GM19372 (cell line): ENCODE measurements at regions not wholly inside any gene's neighbourhood (a gene's known extent, or its start where the extent isn't known, plus 50 kb on each side); places are given as distances from the start of the nearest gene placed in this dataset.

Source experiments
- ATAC-seq: cut with Tn5 transposase; IDR thresholded peaks from one replicate; pipeline ENCODE4 v1.9.1; 2021; ENCODE audit warnings: mild to moderate bottlenecking, low read depth, moderate library complexity; ENCODE audit not compliant: unreplicated experiment

DNA sequence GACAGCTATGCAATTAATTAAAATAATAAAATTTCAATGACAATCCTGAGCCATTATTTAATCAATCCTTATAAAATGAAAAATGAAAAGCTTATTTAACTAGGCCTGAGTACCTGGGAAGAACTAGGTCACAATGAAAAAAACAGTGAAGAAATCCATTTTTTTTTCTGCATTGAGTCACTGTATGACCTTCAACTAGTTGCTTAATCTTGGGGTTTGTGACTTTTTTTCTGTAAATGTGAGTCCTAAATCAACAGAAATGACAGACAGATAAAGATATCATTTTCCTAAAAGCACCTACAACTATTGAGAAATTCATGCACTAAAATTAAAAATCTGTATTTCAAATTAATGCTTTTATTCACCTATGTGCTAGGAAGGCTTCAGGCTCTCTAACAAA lies 96.8 kb downstream of the TMEM26 start:
- ATAC-seq, result no peak

DNA sequence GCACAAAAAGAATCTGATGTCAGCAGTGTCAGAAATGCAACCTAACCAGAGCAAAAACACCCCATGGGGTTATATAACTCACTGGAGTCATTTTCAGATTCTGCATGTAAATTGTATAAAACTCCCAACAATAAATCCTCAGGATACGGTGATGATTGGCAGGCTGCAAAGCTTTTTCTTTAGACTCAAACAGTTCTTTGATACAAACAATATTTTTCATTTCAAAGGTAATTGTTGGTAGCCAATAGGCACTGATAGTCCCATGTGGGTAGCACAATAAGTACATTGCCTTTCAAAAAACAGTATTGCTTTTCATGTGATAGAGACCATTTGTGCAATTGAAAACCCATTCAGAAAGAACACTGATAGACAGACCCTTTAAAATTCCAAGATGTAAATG lies 98.0 kb downstream of the TMEM26 start:
- ATAC-seq, result no peak

DNA sequence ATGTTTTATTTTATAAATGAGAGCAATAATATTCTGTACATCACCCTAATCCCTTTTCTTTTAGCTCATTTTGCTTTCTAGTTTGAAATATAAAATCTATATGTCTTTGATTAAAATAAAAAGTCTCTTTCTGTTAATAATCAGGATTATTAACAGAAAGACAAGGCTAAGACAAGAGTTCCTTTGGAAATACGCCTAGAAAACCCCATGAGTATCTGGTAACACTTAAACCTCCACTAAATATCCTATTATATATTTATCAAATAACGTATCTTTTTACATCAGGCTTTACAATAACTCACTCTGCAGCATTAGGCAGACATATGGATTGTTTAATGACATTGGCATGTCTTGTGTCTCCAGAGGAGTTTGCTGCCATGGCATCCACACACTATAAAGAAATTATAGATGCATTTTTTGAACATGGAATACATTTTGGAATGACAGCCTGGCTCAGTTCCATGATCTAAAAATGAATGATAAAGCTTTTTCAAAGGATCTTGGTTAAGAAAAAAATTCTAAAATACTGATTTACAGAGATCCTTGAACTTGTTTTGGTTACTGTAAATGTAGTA lies 98.7 kb downstream of the TMEM26 start:
- no peak for ATAC-seq

DNA sequence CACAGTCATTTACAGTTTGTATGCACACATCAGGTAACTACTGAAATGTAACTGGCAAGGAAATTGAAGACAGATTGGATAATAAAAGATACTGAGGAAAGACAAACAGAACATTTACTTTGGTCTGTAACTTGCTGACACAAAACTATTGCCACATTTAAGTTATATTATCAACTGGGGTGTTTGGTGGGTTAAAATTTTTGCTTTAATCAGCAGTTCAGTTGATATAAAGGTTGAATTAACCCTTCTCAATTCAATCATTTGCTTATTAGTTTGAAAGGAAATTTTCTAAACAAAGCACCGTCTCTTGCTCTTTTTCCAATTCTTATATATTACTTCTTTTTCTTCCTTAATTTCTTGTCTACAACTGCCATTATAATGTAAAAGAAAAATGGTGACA lies 102.4 kb downstream of the TMEM26 start:
- no peak for ATAC-seq

DNA sequence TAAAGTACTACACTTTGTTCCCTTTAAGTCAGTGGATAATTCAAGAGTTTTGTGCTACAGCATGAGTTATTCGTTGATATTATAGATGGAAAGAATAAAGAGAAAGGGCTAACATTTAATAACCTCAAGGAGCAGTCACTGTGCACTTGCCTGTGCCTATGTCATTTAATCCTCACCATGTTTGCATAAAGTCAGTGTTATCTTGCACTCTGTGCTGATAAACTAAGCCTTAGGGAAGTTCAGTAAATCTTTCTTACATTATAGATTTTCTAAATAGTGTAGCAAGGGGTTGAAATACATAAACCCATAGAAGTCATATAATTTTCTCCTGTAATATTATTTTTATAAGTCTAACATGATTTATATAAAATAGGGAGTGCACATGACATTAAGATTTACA lies 103.1 kb downstream of the TMEM26 start:
- no peak for ATAC-seq

DNA sequence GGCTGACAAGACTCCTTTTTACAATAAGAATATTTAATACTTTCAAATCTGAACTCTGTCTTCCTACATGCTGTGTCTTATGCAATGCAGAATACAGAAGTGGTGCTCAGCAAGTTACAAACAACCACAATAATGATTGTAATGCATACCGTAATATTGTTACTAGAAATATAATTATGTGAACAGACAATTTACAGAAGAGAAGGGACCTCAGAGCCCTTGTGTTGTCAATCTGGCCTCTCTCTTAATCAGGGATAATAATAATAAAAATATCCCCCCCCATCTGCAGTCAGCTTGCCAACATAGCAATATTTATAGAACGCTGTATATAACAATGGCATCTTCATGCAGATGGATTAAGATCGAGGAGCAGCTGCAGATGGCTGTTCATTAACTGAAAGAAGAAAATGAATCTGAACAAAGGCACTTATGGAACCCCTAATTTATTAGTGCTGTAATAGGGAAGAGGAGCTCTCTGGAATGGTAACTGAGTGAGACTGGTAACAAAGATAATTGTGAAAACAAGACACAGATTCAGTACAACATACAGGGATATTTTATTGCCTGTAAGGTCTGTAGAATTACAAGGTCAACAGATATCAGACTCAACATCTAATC lies 106.3 kb downstream of the TMEM26 start:
- no peak for ATAC-seq

DNA sequence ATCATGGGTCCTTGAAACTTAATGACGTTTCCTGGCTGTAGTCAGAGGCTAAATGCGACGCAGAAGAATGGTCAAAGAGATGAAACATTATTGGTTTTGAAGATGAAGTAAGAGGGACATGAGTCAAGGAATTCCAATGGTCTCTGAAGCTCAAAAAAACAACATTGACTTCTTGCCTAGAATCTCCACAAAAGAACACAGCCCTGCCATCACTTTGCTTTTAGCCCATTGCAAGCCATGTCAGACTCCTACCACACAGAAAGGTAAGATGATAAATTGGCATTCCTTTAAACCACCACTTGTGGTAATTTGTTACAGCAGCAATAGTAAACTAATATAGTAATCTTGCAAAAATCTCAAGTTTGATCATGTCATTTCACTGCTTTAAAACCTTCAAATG lies 109.4 kb downstream of the TMEM26 start:
- ATAC-seq, result no peak

DNA sequence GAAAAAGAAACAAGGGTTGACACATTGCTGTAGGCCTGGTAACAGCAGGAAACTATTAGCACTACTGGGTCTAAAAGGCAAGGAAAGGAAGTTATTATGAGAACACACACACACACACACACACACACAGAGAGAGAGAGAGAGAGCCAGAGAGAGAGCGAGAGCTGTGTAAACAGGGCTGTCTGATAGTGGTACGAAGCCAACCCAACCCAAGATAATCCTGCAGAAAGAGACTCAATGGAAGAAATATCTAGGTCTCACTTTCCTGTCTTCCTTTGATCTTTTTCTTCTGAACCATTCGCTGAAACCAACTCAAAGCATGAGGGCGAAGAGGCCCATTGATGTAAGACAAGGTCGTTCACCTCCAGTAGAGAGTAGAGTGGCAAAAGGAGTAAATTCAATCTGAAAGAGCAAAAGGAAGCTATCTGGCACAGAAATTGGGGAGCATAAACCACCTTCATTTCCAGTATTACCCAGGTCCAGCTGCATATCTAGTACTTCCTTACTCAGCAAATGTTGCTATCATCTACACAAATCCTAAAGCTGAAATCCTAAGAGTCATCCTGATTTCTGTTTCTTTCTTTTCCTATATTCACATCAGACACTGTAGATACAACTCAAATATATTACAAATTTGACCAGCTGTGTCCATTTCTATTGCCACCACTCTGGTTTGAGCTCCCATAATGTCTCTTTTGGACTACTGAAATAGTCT lies 110.2 kb downstream of the TMEM26 start:
- no peak for ATAC-seq

DNA sequence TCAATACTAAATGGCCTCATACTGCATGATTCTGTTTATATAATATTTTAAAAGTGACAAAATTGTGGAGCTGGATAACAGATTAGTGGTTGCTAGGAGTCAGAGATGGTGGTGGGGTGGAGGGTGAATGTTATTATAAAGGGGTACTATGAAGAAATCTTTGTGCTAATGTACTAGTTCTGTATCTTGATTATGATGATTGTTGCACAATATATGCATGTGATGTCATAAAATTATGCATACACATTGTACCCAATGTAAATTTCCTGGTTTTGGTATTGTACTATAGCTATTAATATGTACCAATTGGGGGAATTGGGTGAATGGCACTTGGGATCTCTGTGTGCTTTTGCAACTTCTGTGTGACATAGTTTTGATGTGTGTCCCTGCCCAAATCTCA lies 112.2 kb downstream of the TMEM26 start:
- ATAC-seq, result no peak

DNA sequence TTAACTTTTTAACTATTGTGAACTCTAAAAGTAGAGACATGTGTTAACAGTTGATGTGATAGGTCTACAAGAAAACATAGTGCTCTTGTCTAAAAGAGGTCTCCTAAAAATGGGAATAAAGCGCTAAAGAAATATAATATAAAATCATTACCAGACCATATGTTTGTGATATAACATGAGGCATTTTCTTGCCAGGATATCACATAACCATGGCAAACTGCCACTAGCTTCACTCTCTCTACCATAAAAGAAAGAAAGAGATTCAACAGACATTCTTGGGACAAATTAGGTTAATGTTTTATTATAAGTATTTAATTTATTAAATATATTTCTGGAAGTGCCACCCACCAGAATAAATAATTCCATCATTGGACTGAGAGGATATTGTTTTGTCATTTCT lies 115.0 kb downstream of the TMEM26 start:
- ATAC-seq, result no peak

DNA sequence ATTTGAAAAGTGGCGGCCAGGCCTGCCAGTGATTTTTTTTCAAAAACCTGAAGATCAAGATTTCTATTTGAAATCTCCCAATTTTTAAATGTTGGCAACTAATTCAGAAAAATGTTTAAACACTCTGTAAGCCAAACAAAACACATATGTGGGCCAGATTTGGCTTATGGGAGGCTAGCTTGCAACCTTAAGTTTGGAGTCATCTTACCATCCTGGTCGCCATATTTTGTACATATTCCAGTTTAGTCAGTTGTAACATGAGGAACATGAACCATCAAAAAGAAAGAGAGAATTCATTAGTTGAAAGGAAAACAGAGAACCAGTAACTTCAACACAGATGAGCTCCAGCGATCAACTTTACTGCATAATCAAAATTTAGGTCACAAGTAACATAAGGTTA lies 115.4 kb downstream of the TMEM26 start:
- ATAC-seq, result no peak

DNA sequence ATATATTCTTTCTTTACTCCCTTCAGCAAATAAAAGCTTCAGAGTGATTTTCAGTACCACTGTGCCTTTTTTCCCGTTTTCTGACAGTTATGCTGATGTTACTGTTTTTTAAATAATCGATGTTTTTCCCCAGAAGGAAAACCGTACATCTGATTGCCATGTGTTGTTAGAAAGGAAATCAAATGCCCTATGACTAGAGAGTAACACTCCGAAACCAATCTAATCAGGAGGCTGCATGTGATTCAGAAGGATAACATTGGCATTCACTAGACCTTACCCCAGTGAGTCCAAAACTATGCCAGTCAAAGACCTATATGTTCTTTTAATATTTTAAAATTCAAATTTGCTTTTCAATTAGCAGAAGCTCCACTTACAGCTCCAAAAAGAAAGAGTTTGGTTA lies 116.3 kb downstream of the TMEM26 start:
- ATAC-seq, result no peak

DNA sequence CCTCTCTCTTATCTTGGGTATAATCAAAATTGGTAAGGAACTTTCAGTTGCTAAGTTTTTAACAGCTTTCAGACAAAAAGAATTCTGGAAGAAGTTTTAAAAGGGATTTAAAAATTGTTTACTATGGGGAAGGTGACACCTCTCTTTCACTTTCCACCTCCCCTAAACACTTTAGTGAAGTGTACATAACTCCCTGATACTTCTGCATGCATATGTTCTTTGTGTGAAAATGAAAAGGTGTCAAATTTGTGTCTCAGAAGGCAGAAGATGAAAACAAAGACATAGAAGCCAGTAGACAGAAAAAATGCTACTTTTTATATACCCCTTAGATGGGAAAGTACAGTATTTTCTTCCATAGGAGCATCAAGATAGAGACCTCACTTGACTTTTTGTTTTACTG lies 117.8 kb downstream of the TMEM26 start:
- no peak for ATAC-seq

DNA sequence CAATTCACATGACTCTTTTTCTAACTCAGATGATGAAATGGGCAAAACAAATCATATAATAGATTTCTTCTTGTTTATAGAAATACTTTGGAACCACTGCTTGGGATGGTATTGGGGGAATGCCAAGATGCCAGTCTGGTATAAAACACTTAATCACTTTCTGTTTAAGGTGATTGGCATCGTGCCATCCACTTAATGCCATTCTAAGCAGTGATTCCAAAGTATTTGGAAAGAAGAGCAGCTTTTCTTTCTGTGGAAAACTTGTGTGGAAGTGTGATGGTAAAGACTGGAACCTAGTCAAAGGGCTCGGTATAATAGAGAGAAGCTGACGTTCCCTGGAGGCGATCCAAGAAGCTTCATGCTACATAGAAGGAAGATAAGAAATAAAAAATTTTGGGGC lies 120.6 kb downstream of the TMEM26 start:
- ATAC-seq, result no peak

DNA sequence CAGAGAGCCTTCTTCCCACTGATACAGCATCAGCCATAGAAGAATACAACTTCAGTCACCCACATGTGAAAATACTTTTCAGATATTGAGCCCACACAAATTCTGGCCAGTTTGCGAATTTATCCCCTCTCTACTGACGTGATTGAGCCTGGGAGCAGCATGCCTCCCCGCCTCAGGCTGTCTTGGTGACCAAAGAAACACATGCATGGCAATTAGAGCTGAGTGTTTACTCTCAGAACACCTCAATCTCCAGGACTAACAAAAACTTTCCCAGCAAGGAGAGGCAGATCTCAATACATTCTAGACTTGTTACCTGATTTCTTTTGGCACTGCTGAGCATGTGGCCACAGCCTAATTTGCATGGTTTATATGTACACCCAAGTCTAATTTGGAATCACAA lies 122.5 kb downstream of the TMEM26 start:
- ATAC-seq, result no peak

DNA sequence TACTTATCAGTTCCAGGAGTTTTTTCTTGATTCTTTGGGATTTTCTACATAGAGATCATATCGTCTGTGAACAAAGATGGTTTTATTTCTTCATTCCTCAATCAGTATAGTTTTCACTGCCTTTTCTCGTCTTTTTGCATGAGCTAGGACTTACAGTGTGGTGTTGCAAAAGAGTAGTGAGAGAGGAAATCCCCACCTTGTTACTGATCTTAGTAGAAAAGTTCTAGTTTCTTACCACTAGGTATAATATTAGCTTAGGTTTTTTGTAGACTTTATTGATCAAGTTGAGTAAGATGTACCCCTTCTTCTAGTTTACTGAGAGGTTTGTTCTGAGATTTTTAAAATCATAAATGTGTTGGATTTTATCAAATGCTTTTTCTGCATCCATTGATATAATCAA lies 123.3 kb downstream of the TMEM26 start:
- ATAC-seq, result peak; percentile 90

DNA sequence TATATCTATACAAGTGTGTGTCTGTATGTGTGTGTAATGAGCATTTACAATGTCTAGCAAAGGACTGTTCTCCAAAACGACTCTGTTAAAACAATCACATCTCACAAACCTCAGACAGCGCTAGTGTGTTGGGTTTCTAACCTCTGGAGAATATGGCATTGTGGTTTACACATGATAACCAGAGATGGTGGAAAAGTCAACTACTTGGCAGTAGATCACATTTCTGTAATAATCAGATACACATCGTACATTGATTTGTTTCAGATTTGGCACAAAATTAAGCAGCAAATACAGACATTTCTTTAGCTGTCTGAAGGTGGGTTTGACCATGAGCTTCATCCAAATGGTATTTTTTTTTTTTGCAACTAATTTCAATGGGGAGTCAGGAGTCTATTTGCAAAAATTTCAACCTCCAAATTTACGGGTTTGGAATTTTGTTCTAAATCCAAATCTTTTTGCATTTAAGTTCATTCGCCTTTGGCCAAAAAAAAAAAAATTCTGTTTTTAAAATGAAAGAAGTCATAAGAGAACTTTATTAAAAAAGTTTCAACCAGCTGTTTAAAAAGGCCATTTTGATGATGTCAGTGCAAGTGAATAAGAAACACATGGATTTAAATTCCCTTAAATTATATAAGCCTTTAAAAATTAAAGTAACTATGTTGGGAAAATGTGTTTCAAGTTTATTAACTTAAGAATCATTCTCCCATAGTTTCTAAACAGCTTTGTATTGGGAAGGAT lies 127.8 kb downstream of the TMEM26 start:
- ATAC-seq, result no peak

DNA sequence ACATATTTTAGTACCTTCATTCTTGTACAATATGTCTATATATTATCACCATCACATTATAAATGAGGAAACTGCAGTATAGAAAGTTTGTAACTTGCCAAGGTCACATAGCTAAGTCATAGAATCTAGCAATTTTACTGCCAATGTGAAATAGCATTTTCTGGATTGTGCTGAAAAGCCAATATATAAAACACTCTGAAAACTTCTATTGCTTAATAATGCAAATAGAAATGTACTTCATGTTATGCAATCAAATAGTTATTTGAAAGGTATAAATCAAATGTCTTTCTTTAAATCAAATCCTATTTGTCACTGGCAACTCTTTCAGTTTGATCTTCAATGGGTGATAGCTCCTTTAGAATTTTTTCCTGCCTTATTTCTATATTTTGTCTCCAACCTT lies 129.5 kb downstream of the TMEM26 start:
- no peak for ATAC-seq

DNA sequence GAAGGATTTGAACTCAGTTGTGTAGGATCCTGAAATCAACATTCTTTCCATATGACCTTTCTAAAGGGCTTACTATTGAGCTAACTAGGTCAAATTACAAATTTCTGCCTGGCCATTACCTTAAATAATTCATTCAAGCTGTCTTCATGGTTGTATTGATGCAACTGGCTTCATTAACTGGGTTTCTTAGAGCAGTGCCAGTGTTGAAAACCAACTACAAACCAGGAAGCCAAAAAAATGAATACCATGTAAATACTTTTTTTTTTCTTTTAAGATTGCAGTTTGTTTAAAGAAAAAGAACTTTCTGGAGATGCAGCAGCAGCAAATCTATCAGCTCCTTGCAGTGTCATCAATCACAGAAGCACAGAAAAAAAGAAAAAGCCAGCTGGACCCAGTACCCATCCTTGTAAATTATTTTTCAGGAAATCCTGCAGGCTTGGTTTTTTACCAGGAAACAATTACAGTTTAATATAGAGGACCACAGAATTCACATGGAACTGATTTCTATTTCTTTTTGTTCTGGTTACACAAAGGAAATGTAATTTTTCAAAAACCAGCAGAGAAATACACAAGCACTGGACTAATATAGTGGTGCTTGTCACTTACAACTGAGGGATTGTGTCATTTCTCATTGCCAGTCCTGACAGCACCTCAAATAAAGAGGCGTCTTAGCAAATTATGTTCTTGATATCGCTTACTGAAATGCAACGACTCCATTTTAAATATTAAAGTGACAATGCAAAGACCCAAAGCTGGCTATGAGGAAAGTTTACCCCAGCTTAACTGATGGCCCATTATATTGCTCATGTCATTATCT lies 131.9 kb downstream of the TMEM26 start:
- ATAC-seq, result no peak

DNA sequence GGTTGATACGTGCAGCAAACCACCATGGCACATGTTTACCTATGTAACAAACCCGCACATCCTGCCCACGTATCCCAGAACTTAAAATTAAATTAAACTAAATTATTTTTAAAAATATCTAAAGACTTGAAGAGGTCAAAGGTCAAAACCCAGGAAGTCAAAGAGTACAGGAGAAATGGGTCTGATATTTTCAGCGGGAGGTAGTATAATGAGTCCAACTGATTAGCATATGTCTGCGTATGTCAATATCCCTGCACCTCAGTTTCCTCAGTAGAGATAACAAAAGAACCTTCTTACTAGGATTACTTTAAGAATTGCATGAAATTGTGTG lies 133.0 kb downstream of the TMEM26 start:
- ATAC-seq, result no peak
